Mucosa of gallbladder (tissue), 1 donor: ENCODE measurements at regions not wholly inside any gene's neighbourhood (a gene's known extent, or its start where the extent isn't known, plus 50 kb on each side); places are given as distances from the start of the nearest gene placed in this dataset.
A peak's percentile ranks its signal among the peaks of the same experiment; 100 is the strongest.

ENCODE experiments used
- DNase-seq: peaks from one replicate; pipeline ENCODE4 v3.0.0-alpha.2; 2020; ENCODE audit warnings: low spot score
- donor health status: DM: no; HTN: no; CAD: no.

DNA sequence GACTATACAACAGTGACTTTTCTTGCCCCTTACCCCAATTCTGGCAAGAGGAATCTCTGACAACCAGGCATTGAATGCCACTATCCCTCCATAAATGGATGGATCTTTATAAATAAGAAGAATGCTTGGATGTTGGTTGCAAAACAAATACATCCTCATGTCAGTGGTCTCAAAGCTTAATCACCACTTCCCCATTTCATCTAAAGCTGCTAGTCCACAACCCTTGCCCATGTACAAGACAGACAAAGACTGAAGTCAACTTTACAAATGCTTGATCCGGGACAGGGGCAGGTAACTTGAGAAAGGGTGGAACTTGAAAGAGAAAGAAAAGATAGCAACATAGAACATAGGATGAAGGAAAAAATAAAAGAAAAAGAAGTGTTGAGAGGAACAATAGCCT lies 540.5 kb upstream of the NOX3 start:
- no peak for DNase-seq

GRCh38 chr6:155995281-155995680 lies 539.6 kb upstream of the NOX3 start:
- no peak for DNase-seq

DNA sequence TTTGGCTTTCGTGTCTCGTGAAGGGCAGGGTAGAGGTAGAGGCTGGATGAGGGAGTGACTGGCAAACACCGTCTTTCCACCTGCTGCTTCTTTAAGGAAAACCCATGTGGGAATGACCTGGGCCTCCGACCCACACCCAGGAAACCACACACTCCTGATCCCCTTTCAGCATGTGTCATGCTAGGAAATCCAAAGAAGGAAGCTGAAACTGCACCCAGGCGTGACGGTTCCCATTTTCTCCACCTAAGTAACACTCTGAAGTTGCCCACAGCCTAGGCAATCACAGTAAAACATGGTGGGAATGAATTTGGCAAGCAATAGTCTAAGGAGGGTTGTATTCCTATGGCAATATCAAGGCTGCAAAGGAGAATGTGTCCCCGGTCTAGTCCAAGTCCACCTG lies 538.4 kb upstream of the NOX3 start:
- no peak for DNase-seq

- no peak for DNase-seq
Measured at GRCh38 chr6:155993240-155993639, 537.6 kb upstream of the NOX3 start.

- no peak for DNase-seq
Measured at GRCh38 chr6:155985660-155986138, 530.1 kb upstream of the NOX3 start.

- DNase-seq: no peak
Measured at GRCh38 chr6:155980768-155981079, 525.1 kb upstream of the NOX3 start.

DNA sequence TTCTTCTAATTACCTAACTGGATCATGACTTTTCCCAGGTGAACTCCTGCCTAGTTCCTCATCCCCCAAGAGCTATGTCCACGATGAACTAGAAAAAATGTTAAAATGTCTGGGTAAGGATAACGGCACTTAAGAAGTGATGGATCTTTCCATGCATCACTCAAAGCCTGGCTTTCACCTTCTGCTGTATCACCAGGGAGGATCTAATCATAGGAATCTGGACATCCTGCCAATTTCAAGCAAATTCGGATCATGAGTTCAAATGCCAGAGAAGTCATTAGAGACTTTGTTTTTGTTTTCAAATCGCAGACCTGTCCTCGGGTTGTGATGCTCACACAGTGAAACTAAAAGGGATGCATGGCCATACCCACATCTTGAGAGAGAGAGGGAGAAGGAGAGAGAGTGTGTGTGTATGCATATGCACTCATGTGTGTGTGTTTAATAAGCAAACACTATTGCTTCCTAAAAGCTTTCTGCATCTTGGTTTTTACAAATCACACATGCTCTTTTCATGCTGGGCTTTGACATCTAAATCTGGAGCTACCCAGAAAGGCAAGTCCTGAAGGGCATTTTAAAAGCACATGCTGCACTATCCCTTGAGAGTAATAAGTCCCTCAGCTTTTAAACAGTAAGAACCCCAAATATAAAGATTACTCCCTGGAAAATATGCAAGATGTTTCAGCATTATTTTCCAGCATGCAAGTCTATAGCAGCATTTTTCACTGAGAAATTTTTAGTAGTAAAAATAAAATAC lies 524.6 kb upstream of the NOX3 start:
- no peak for DNase-seq

DNA sequence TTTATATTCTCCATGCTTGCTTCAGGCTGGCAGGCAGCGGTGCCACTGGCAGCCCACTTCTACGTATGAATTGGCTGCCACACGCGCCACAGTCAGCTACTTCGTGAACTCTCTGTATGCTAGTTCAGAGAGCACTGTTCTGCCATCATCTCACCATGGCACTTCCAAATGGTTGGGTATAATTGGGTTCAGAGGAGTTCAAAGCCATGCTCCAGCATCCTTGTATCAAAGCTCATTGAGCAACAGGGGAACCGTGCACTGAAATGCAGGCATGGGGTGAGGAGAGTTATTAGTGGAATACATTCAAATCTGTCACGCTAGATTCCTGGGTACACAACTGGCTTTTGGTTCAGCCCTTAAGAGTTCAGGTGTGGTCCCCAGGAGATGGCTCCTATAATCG lies 519.9 kb upstream of the NOX3 start:
- DNase-seq: no peak

GRCh38 chr6:155974811-155975323 lies 519.2 kb upstream of the NOX3 start:
- DNase-seq: no peak

- DNase-seq: no peak
Measured at GRCh38 chr6:155974359-155974758, 518.7 kb upstream of the NOX3 start.

DNA sequence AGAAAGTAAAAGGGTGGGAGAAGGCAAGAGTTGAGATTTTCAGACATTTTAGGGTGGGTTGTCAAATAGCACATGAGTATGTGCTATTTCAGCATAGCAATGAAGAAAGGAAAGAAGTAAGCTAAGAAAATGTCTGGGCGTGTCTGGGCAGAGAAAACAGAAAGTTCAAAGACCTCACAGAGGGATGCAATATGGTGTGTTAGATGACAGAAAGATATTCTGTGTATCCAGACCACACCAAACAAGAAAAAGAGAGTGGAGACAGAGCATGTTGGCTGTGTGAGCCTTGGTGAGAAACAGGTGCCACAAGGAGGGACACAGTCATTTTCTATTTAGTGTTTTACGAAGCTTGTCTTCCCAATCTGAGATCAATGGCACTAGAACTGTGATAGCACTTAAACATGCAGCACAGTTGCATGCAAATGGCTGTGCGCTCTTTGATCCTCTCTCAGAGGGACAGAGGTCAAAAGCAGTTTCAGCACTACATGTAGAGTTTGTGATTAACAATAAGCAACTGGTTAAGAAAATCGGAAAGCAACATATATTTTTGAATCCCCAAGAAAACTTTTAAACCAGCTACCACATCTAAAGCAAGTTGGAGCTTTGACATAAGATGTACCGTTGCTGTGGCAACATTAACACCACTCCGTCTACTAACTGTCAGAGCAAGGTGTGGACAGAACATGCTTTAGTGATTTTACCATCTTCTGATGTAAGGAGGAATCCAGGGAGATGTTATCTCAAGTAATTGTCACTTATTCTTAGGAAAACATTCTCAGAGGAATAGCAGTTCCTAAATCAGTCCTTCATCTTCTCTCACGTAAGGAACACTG lies 515.5 kb upstream of the NOX3 start:
- DNase-seq: no peak

DNA sequence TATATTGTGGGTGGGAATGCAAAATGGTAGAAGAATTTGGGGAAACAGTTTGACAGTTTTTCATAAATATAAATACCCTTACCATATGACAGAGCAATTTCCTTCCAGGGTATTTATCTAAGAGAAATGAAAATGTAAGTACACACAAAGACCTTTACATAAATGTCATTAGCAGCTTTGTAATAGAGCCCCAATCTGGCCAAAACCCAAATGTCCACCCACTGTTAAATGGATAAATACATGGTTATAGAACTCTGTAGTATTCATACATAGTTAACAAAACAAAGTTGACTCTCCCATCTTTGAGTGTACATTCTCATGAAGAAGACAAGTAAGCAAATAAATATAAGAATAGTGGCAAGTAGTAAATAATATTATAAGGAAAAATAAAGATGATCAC lies 514.8 kb upstream of the NOX3 start:
- DNase-seq: no peak

GRCh38 chr6:155968921-155969320 lies 513.3 kb upstream of the NOX3 start:
- no peak for DNase-seq

DNA sequence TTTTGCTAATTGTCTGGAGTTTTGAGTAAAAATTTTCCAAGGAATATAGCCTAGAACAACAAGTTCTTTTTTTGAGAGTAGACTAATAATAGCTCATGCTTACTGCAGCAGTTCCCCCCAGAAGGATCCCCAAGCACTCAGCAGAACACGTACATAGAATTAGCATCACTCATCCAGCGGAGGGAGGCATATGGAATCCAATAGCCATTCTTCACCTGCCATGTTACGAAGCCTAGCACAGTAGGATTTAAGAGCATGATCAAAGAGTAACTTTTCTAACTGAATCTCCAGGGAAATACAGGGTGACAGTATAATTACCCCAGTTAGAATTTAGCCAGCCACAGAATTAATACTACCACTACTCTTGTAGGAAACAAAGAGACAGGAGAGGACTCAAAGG lies 511.7 kb upstream of the NOX3 start:
- DNase-seq: no peak

GRCh38 chr6:155964544-155964943 lies 508.9 kb upstream of the NOX3 start:
- no peak for DNase-seq

- DNase-seq: no peak
Measured at GRCh38 chr6:155962276-155962675, 506.6 kb upstream of the NOX3 start.

GRCh38 chr6:155959898-155960495 lies 504.4 kb upstream of the NOX3 start:
- no peak for DNase-seq

DNA sequence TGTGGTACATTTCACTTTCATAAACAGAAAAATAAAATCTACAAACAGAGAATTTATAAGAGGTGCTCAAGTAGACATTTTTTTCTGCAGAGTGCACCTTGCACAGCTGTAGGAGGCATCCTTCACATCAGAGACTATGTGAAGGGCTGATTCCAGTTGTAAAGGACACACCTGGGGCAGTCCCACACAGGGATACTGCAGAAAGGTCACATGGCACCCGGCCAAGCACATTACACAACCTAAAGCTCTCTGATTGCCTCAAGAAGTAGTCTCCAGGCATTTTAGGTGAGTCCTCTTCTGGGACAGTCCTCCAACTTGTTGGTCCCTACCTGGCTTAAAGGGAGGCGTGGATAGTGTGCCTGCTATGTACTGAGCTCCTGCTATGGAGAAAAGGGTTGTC lies 502.9 kb upstream of the NOX3 start:
- peak; percentile 39 for DNase-seq

DNA sequence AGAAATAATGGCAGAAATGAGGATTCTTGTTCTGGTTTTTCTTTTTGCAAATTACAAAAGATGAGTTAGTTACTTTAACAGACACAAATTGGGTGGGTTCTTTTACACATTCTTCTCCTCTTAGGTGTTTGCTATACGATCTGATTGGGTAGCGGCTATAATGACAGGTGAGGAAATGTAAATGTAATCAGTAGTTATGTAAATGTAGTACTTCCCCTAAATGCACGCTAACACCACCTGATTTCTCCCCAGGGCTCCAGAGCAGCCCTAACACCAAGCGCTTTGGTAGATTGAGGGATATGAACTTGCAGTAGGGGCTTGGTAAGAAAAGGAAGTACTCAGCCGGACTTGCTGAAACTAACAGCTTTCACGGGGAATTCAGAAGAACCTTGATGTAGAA lies 499.4 kb upstream of the NOX3 start:
- no peak for DNase-seq

DNA sequence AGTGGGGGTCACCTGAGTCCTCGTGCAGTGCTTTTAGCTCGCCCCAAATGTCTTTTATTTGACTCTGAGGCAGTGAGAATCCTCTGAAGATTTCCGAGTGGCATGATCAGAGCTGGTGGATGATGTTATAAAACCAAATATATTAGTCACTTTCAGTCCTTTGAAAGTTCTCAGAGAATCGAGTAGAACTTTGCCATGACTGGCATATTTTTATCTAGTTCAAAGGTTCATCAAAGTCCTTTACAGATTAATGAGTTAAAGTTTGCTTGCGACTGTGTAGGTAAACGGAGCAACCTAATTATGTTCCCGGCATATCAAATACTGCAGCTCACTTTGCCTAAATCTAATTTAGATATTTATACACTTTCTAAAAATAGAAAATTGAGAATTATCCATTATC lies 498.5 kb upstream of the NOX3 start:
- DNase-seq: no peak

GRCh38 chr6:155949256-155949655 lies 493.6 kb upstream of the NOX3 start:
- DNase-seq: no peak

- no peak for DNase-seq
Measured at GRCh38 chr6:155946860-155947259, 491.2 kb upstream of the NOX3 start.

GRCh38 chr6:155943635-155944034 lies 488.0 kb upstream of the NOX3 start:
- DNase-seq: no peak
